Stimulated activated CD8-positive, alpha-beta memory T cell treated with anti-CD3 and anti-CD28 coated beads, Interleukin-7, amount 100 ng/mL, for 1 hour (primary cell): ENCODE measurements at regions not wholly inside any gene's neighbourhood (a gene's known extent, or its start where the extent isn't known, plus 50 kb on each side); places are given as distances from the start of the nearest gene placed in this dataset.

ENCODE experiments used
- DNase-seq, 2 donors: peaks; one replicate each; pipeline ENCODE4 v3.0.0-alpha.2; 2020; ENCODE audit warnings: low read depth in 2 of 2

DNA sequence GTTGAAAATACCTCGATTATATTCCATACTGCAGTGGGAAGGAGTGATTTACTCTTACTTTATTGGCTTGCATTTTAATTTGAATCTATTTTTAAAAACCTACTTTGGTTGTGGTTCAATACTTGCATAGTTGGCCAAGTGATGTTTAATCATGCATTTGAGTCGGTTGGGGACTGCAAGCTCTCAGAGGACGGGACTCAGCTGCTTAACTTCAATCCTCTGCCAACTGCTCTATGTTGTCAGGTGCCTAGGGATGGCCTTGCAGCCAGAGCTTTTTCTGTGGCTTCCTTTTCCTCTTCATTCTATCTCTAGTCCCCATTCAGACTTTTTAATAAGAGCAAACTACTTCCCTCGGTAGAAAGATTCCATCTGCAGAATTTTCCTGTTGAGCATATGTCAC is 53.4 kb upstream of the KRR1 start:
- DNase-seq, result no peak

GRCh38 chr12:75564398-75564797 is 53.0 kb upstream of the KRR1 start:
- no peak for DNase-seq

DNA sequence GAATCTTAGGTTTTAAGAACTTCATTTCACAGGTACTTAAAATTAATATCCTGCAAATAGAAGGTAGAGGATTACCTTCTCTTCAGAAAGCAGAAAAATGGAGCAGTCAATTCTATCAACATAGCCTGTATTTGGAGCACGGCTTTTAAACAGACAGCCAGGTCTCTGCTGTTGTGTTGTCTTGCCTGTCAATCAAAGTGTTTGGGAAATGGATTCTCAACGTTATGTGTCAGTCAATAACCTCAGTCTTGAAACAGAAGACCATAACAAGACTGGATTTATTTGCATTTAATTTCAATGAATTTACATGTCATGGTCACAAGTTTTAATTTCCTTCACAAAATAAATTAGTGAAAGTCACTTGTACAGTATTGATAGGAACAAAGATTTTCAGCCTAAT is 51.9 kb upstream of the KRR1 start:
- no peak for DNase-seq

GRCh38 chr12:75561921-75562320 is 50.5 kb upstream of the KRR1 start:
- DNase-seq, result no peak
